ENCODE measurements at regions not wholly inside any gene's neighbourhood (a gene's known extent, or its start where the extent isn't known, plus 50 kb on each side); places are given as distances from the start of the nearest gene placed in this dataset.

DNA sequence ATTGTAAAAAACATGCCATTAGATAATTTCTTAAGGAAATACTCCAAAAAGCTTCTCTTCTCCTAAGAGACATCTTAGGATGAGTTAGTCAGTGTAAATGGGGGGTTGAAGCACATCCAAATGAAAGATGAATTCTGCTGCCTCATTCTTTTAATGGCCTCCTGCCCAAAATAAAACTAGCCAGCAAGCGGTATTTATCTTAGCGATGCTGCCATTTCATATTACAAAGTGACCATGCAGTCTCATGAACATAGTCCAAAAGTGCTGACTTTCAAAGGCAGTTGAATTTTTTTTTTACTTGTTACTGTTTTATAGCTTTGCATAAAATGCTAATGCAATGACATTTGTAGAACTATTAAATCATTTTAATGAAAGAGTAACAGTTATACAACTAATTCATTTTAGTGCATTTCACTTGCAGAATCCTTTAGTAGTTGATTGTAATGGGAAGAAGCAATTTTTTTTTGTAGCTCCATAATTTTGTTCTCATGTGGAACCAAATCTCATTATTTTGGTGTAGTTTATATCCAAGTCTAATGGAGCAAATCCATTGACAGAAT is 151.5 kb downstream of the CAVIN4 start:
- TF ChIP-seq EZH2phosphoT487 (IDR thresholded peaks at IDR 0.05; ENCODE audit: borderline replicate concordance, low read depth), result no peak
- TF ChIP-seq, protein P1, sequence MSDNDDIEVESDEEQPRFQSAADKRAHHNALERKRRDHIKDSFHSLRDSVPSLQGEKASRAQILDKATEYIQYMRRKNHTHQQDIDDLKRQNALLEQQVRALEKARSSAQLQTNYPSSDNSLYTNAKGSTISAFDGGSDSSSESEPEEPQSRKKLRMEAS (IDR thresholded peaks at IDR 0.05; ENCODE audit: low read depth), result no peak
- TF ChIP-seq YY1 (IDR thresholded peaks at IDR 0.05; ENCODE audit: low read depth), result no peak
- no peak for TF ChIP-seq CTCF (IDR thresholded peaks at IDR 0.05)
- no peak for TF ChIP-seq SIN3A (IDR thresholded peaks at IDR 0.05; ENCODE audit: borderline replicate concordance, low read depth, low read length)
- TF ChIP-seq USF2 (IDR thresholded peaks at IDR 0.05; ENCODE audit: borderline replicate concordance, low read depth, low read length), result no peak
- TF ChIP-seq EP300 (IDR thresholded peaks at IDR 0.05; ENCODE audit: borderline replicate concordance in 1 of 2, low read depth in 1 of 2, low read length in 1 of 2), result no peak
- no peak for TF ChIP-seq ZBTB33 (IDR thresholded peaks at IDR 0.05; ENCODE audit: borderline replicate concordance, low read depth)
- TF ChIP-seq, protein P2, sequence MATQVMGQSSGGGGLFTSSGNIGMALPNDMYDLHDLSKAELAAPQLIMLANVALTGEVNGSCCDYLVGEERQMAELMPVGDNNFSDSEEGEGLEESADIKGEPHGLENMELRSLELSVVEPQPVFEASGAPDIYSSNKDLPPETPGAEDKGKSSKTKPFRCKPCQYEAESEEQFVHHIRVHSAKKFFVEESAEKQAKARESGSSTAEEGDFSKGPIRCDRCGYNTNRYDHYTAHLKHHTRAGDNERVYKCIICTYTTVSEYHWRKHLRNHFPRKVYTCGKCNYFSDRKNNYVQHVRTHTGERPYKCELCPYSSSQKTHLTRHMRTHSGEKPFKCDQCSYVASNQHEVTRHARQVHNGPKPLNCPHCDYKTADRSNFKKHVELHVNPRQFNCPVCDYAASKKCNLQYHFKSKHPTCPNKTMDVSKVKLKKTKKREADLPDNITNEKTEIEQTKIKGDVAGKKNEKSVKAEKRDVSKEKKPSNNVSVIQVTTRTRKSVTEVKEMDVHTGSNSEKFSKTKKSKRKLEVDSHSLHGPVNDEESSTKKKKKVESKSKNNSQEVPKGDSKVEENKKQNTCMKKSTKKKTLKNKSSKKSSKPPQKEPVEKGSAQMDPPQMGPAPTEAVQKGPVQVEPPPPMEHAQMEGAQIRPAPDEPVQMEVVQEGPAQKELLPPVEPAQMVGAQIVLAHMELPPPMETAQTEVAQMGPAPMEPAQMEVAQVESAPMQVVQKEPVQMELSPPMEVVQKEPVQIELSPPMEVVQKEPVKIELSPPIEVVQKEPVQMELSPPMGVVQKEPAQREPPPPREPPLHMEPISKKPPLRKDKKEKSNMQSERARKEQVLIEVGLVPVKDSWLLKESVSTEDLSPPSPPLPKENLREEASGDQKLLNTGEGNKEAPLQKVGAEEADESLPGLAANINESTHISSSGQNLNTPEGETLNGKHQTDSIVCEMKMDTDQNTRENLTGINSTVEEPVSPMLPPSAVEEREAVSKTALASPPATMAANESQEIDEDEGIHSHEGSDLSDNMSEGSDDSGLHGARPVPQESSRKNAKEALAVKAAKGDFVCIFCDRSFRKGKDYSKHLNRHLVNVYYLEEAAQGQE (IDR thresholded peaks at IDR 0.05; ENCODE audit: low read depth, low read length), result no peak
- TF ChIP-seq SMC3 (IDR thresholded peaks at IDR 0.05; ENCODE audit: low read depth, low read length), result no peak
- no peak for TF ChIP-seq PBX3 (IDR thresholded peaks at IDR 0.05)
- TF ChIP-seq TAF1 (IDR thresholded peaks at IDR 0.05; ENCODE audit: borderline replicate concordance, low read depth, low read length), result no peak
- TF ChIP-seq MXI1 (IDR thresholded peaks at IDR 0.05; ENCODE audit: low read depth, low read length), result no peak

Measured in SK-N-SH (cell line).